CD4-positive, alpha-beta memory T cell (primary cell): ENCODE measurements at regions not wholly inside any gene's neighbourhood (a gene's known extent, or its start where the extent isn't known, plus 50 kb on each side); places are given as distances from the start of the nearest gene placed in this dataset.

ENCODE experiments used
- CTCF ChIA-PET: fragments of 350-600 bp; sonication (Branson Sonifier 250); formaldehyde crosslinking; loops from one replicate; lab custom pipeline; 2021; ENCODE audit warnings: inconsistent platforms; ENCODE audit not compliant: partially characterized antibody; lab: Charles Lee
- POLR2A ChIA-PET: fragments of 350-600 bp; sonication (Branson Sonifier 250); formaldehyde crosslinking; loops from one replicate; lab custom pipeline; 2021; ENCODE audit not compliant: partially characterized antibody; lab: Charles Lee
- DNase-seq, 5 donors: peaks; one replicate each; pipeline versions ENCODE4 v3.0.0 to v3.0.0-alpha.2; 2020 to 2022; ENCODE audit warnings: mixed read lengths in 1 of 5
- H3K27ac ChIP-seq: one replicate; pipeline ENCODE4 v1.7.0; 2013; ENCODE audit warnings: low read depth, low read length
- H3K27me3 ChIP-seq: 2 replicates; pipeline ENCODE4 v1.7.0; 2013; ENCODE audit warnings: mild to moderate bottlenecking, low read length, moderate library complexity; ENCODE audit not compliant: insufficient read depth
- H3K36me3 ChIP-seq: 2 replicates; pipeline ENCODE4 v1.7.0; 2013; ENCODE audit warnings: mild to moderate bottlenecking, low read length, moderate library complexity; ENCODE audit not compliant: insufficient read depth
- H3K4me1 ChIP-seq: 2 replicates; pipeline ENCODE4 v1.7.0; 2013; ENCODE audit warnings: mild to moderate bottlenecking, low read length, moderate library complexity; ENCODE audit not compliant: insufficient read depth
- H3K4me3 ChIP-seq, 2 donors: one replicate each; pipeline ENCODE4 v1.7.0; 2013; ENCODE audit warnings: low read length in 2 of 2, mild to moderate bottlenecking in 1 of 2
- H3K9me3 ChIP-seq, 2 donors: one replicate each; pipeline ENCODE4 v1.7.0; 2013; ENCODE audit warnings: low read length in 2 of 2, control low read depth in 1 of 2; ENCODE audit not compliant: control insufficient read depth in 1 of 2
- H3K27ac Mint-ChIP-seq, 7 donors: one replicate each; pipeline ENCODE4 v1.8.0; 2020 to 2021; ENCODE audit warnings: mixed read lengths in 7 of 7, mild to moderate bottlenecking in 6 of 7, inconsistent platforms in 3 of 7, moderate library complexity in 3 of 7
- H3K27me3 Mint-ChIP-seq, 2 donors: one replicate each; pipeline ENCODE4 v1.8.0; 2020 to 2021; ENCODE audit warnings: mixed read lengths in 2 of 2
- H3K36me3 Mint-ChIP-seq, 2 donors: one replicate each; pipeline ENCODE4 v1.8.0; 2020 to 2021; ENCODE audit warnings: mixed read lengths in 2 of 2, inconsistent platforms in 1 of 2, mild to moderate bottlenecking in 1 of 2
- H3K4me1 Mint-ChIP-seq, 4 donors: one replicate each; pipeline ENCODE4 v1.8.0; 2020 to 2021; ENCODE audit warnings: mixed read lengths in 4 of 4, mild to moderate bottlenecking in 1 of 4
- H3K4me3 Mint-ChIP-seq, 8 donors: one replicate each; pipeline ENCODE4 v1.8.0; 2020 to 2021; ENCODE audit warnings: mixed read lengths in 8 of 8, mild to moderate bottlenecking in 7 of 8, moderate library complexity in 6 of 8, inconsistent platforms in 3 of 8
- H3K9me3 Mint-ChIP-seq, 8 donors: one replicate each; pipeline ENCODE4 v1.8.0; 2020 to 2021; ENCODE audit warnings: mixed read lengths in 8 of 8, mild to moderate bottlenecking in 5 of 8, inconsistent platforms in 3 of 8, moderate library complexity in 1 of 8
- intact Hi-C: fragments of 100-400 bp; cut with micrococcal nuclease; formaldehyde crosslinking; loops from one replicate; pipeline ENCODE4 v1.15.1; 2023

DNA sequence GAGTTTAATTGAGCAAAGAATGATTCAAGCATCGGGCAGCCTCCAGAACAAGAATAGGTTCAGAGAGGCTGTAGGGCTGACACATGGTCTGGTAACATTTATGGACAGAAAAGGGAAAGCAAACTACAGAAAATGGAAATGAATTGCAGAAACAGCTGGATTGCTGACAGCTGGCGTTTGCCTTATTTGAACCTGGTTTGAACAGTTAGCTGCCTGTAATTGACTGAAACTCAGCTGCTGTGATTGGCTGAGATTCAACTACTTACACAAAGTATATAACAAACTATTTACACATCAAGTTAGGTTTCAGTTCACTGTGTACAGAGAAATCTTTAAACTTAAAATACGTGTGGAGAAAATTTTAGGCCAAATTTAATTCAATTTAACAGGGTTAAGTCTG is 441.7 kb downstream of the PRELID2 start:
- peaks cover 0 to 6% of the 10 kb centered on the region in 2 donors for H3K9me3 ChIP-seq
- Mint-ChIP-seq H3K9me3 (peaks cover 6 to 31% (median 11%) of the 10 kb centered on the region in 8 donors), H3K4me1 (no peaks in the 10 kb centered on the region), H3K27ac (no peak overlapping the region), H3K27me3 (no peaks in the 10 kb centered on the region), H3K36me3 (no peaks in the 10 kb centered on the region), H3K4me3 (no peak overlapping the region)
- CTCF ChIA-PET: no interaction called here
- no peaks in the 10 kb centered on the region for H3K36me3 ChIP-seq
- intact Hi-C loops: no loop called here
- POLR2A ChIA-PET: no interaction called here
- H3K27me3 ChIP-seq: no peaks in the 10 kb centered on the region
- H3K27ac ChIP-seq: no peak overlapping the region
- DNase-seq: no peak
- no peaks in the 10 kb centered on the region for H3K4me1 ChIP-seq
- H3K4me3 ChIP-seq: no peak overlapping the region

DNA sequence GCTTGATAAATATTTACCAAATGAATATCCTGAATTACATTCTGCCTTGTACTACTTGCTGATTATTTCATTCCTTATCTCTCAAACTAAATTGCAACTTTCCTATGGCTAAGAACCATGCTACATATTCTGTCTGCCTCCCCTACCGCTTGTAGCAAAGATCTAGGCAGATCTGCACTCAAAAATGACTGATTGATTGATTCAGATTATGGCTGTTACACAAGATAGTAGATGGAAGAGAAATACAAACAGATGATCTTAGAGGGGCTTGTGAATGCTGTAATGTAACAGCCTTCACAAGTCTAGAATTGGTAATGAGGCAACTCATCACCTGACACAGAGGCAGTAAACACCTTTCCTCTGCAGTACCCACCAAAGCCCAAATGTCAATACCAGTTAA is 446.1 kb downstream of the PRELID2 start:
- Mint-ChIP-seq H3K9me3 (peaks cover 7 to 34% (median 12%) of the 10 kb centered on the region in 8 donors), H3K27ac (no peak overlapping the region), H3K27me3 (no peaks in the 10 kb centered on the region), H3K4me3 (no peak overlapping the region), H3K36me3 (no peaks in the 10 kb centered on the region), H3K4me1 (no peaks in the 10 kb centered on the region)
- no peaks in the 10 kb centered on the region for H3K9me3 ChIP-seq
- ChIA-PET CTCF (no interaction called here), POLR2A (no interaction called here)
- intact Hi-C loops: no loop called here
- no peak overlapping the region for H3K4me3 ChIP-seq
- H3K27me3 ChIP-seq: no peaks in the 10 kb centered on the region
- no peak for DNase-seq
- H3K4me1 ChIP-seq: no peaks in the 10 kb centered on the region
- H3K27ac ChIP-seq: no peak overlapping the region
- H3K36me3 ChIP-seq: no peaks in the 10 kb centered on the region

DNA sequence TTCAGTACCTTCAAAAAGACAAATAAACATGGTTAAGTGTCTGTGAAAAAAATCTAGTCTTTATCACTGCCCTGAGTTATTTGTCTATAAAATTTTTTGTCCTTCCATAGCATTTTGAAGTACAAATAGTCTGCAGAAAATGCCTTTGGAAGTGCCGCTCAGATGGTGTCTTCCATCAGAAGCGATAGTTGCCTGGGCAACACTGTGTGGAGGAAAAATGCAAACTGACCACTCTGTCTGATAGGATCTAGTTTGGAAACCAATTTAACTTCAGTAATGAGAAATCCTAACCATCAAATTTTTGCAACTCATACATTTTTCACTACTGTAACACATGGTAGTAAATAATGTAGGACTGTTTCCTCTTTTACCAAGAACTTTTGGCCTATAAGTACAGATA is 449.9 kb downstream of the PRELID2 start:
- Histone ChIP-seq H3K4me1 (no peaks in the 10 kb centered on the region), H3K36me3 (no peaks in the 10 kb centered on the region), H3K4me3 (no peak overlapping the region), H3K27ac (no peak overlapping the region), H3K27me3 (no peaks in the 10 kb centered on the region), H3K9me3 (no peaks in the 10 kb centered on the region)
- Mint-ChIP-seq H3K4me3 (no peak overlapping the region), H3K27me3 (no peaks in the 10 kb centered on the region), H3K4me1 (no peaks in the 10 kb centered on the region), H3K9me3 (peaks cover 4 to 20% (median 9%) of the 10 kb centered on the region in 8 donors), H3K36me3 (no peaks in the 10 kb centered on the region), H3K27ac (no peak overlapping the region)
- CTCF ChIA-PET: no interaction called here
- POLR2A ChIA-PET: no interaction called here
- no peak for DNase-seq
- intact Hi-C loops: no loop called here

- no peak for DNase-seq
- no peaks in the 10 kb centered on the region for H3K36me3 ChIP-seq
- ChIA-PET CTCF (no interaction called here), POLR2A (no interaction called here)
- Mint-ChIP-seq H3K27ac (no peak overlapping the region), H3K36me3 (no peaks in the 10 kb centered on the region), H3K27me3 (no peaks in the 10 kb centered on the region), H3K4me1 (no peaks in the 10 kb centered on the region), H3K9me3 (peaks cover 3 to 53% (median 35%) of the 10 kb centered on the region in 8 donors), H3K4me3 (no peak overlapping the region)
- no peak overlapping the region for H3K27ac ChIP-seq
- no peaks in the 10 kb centered on the region for H3K27me3 ChIP-seq
- intact Hi-C loops: no loop called here
- H3K4me3 ChIP-seq: no peak overlapping the region
- H3K4me1 ChIP-seq: no peaks in the 10 kb centered on the region
- H3K9me3 ChIP-seq: peaks cover 0 to 7% of the 10 kb centered on the region in 2 donors
Observed at GRCh38 chr5:145378226-145378625, 456.9 kb downstream of the PRELID2 start.

DNA sequence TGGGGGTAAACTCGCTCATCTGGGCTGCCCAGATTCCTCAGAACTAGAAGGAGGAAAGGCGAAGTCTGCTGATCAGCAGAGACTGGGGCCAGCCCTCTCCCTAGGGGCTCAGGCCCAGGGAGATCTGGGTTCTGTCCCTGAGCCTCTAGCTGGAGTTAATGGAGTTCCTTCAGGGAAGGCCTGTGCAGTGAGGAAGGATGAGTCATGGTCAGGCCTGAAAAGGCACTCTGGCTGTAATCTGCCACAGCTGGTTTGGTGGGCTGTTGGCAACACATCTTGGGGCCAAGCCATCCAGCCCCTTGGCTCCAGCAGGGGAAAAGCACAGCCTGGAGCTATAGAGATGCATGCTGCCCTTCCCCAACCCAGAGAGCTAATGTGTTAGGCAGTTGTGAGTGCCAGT is 459.6 kb downstream of the PRELID2 start:
- Mint-ChIP-seq H3K4me3 (no peak overlapping the region), H3K4me1 (no peaks in the 10 kb centered on the region), H3K36me3 (no peaks in the 10 kb centered on the region), H3K27ac (no peak overlapping the region), H3K27me3 (no peaks in the 10 kb centered on the region), H3K9me3 (peaks cover 4 to 54% (median 39%) of the 10 kb centered on the region in 8 donors)
- H3K4me1 ChIP-seq: no peaks in the 10 kb centered on the region
- H3K27me3 ChIP-seq: no peaks in the 10 kb centered on the region
- no peaks in the 10 kb centered on the region for H3K36me3 ChIP-seq
- POLR2A ChIA-PET: no interaction called here
- peaks cover 0 to 7% of the 10 kb centered on the region in 2 donors for H3K9me3 ChIP-seq
- H3K4me3 ChIP-seq: no peak overlapping the region
- CTCF ChIA-PET: no interaction called here
- H3K27ac ChIP-seq: no peak overlapping the region
- intact Hi-C loops: no loop called here
- DNase-seq: no peak

- intact Hi-C loops: no loop called here
- ChIA-PET CTCF (no interaction called here), POLR2A (no interaction called here)
Observed at GRCh38 chr5:145365464-145365863, 469.7 kb downstream of the PRELID2 start.

DNA sequence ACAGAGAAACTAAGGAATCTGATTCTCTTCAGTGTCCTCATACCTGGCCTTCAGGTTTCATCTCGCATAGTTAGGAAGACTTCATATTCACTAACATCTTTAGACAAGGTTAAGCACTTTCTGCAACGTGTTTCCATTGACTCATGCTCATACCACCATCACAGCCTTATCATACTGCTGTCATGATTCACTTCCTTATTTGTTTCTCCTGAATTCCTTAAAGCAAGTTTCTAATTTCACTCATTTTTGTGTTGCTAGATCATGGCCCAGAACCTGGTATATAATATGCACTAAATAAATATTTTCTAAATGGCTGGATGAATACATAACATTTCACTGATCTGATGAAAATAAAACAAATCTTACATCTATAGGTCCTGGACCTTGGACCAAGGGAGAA is 472.9 kb downstream of the PRELID2 start:
- Histone ChIP-seq H3K9me3 (no peaks in the 10 kb centered on the region), H3K4me1 (no peaks in the 10 kb centered on the region), H3K36me3 (no peaks in the 10 kb centered on the region), H3K27me3 (no peaks in the 10 kb centered on the region), H3K27ac (no peak overlapping the region), H3K4me3 (no peak overlapping the region)
- no peak overlapping the region for H3K4me3 Mint-ChIP-seq
- no peaks in the 10 kb centered on the region for H3K4me1 Mint-ChIP-seq
- ChIA-PET POLR2A (no interaction called here), CTCF (no interaction called here)
- H3K9me3 Mint-ChIP-seq: peaks cover 0 to 22% (median 6%) of the 10 kb centered on the region in 8 donors
- H3K27ac Mint-ChIP-seq: no peak overlapping the region
- H3K27me3 Mint-ChIP-seq: no peaks in the 10 kb centered on the region
- intact Hi-C loops: no loop called here
- no peaks in the 10 kb centered on the region for H3K36me3 Mint-ChIP-seq
- no peak for DNase-seq

More at GRCh38 chr5:145365464-145365863, 469.7 kb downstream of the PRELID2 start:
- H3K4me1 Mint-ChIP-seq: no peaks in the 10 kb centered on the region
- no peak for DNase-seq
- Histone ChIP-seq H3K27me3 (no peaks in the 10 kb centered on the region), H3K27ac (no peak overlapping the region), H3K36me3 (no peaks in the 10 kb centered on the region), H3K9me3 (no peaks in the 10 kb centered on the region), H3K4me1 (no peaks in the 10 kb centered on the region), H3K4me3 (no peak overlapping the region)
- no peak overlapping the region for H3K4me3 Mint-ChIP-seq
- H3K27ac Mint-ChIP-seq: no peak overlapping the region
- H3K36me3 Mint-ChIP-seq: no peaks in the 10 kb centered on the region
- H3K27me3 Mint-ChIP-seq: no peaks in the 10 kb centered on the region
- H3K9me3 Mint-ChIP-seq: peaks cover 0 to 28% (median 7%) of the 10 kb centered on the region in 8 donors

- intact Hi-C loops: no loop called here
- H3K9me3 Mint-ChIP-seq: peaks cover 0 to 21% (median 7%) of the 10 kb centered on the region in 8 donors
Observed at GRCh38 chr5:145360936-145361335, 474.2 kb downstream of the PRELID2 start.

More at GRCh38 chr5:145360936-145361335, 474.2 kb downstream of the PRELID2 start:
- Histone ChIP-seq H3K27ac (no peak overlapping the region), H3K27me3 (no peaks in the 10 kb centered on the region), H3K4me3 (no peak overlapping the region), H3K9me3 (no peaks in the 10 kb centered on the region), H3K36me3 (no peaks in the 10 kb centered on the region), H3K4me1 (no peaks in the 10 kb centered on the region)
- ChIA-PET CTCF (no interaction called here), POLR2A (no interaction called here)
- H3K27ac Mint-ChIP-seq: no peak overlapping the region
- no peaks in the 10 kb centered on the region for H3K36me3 Mint-ChIP-seq
- no peak overlapping the region for H3K4me3 Mint-ChIP-seq
- H3K4me1 Mint-ChIP-seq: no peaks in the 10 kb centered on the region
- DNase-seq: no peak
- H3K27me3 Mint-ChIP-seq: no peaks in the 10 kb centered on the region
